ENCODE measurements at regions not wholly inside any gene's neighbourhood (a gene's known extent, or its start where the extent isn't known, plus 50 kb on each side); places are given as distances from the start of the nearest gene placed in this dataset.
"Not testable (repeated sequence)": the region's sequence is repeated elsewhere in the genome, so short reads cannot be mapped to it uniquely, and the experiment has no call there.

DNA sequence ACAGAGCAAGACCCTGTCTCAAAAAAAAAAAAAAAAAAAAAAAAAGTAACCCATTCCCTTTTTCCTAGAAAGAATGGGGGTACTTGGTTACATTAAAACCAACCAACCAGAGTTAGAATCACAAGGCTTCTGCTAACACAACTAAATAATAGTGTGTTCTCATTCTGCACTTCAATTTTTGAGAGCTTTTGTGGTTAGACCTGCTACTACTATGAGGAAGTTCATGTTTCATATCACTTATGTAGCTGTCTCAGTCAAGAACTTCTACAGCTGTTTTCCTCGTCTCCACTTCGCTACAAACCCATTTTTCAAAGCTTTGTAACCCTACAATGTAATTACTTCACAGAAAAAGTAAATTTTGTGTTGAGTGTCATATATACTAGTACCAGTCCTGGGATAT, 58.3 kb downstream of the PDHA2 start:
- DNase-seq (ENCODE audit: low spot score): no peak

DNA sequence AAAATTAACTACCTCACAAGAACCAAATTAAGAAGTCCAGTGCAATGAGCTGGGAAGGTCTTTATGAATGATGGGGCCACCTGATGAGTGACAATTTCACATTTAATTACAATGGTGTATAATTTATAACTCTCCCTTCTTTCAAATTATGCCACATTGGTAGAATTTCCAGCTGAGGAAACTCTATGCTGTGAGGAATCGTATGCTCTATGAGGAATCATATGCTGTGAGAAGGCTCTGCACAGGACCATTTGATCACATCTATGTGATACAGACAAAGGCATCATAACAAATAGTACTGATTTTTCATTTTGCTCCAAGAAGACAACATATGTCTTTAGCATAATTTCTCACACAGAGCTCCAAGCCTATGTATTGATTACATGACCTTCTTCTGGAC, 69.3 kb downstream of the PDHA2 start:
- DNase-seq (ENCODE audit: low spot score): no peak

DNA sequence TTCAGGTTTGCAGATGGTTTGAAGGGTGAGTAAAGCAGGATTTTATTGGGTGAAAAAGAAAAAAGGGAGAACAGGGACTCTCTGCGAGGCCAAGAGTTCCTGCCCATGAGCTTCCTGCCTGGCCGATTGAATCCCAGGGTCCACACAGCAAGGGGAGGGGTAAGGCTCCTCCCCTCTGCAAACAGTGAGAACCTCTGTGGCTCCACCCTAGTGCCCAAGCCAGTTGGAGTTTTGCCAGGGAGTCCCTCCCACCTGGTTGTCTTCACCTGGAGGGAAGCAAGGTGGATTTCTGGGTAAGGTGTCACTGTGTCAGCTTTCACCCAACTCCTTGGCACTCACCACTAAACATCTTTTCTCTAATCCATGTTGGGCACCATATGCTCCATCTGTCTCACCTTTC, 70.9 kb downstream of the PDHA2 start:
- DNase-seq (ENCODE audit: low spot score): no peak

DNA sequence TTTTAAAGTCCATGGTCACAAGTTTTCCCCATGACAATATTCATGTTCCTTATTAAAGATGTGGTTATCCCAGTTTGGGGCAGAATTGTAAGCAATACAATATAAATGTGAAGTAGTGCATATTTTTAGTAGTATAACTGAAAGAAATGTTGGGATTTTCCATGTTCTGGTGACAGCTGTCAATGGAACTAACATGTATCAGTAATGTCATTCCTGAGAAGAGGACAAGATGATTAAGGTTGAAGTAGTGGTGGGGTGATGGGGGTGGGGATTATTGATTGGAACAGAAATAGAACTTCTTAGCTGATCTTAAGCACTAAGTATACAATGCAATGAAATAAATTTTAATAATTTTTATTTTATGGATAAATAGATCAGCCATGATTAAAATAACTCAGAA, 81.6 kb downstream of the PDHA2 start:
- DNase-seq (ENCODE audit: low spot score): no peak

DNA sequence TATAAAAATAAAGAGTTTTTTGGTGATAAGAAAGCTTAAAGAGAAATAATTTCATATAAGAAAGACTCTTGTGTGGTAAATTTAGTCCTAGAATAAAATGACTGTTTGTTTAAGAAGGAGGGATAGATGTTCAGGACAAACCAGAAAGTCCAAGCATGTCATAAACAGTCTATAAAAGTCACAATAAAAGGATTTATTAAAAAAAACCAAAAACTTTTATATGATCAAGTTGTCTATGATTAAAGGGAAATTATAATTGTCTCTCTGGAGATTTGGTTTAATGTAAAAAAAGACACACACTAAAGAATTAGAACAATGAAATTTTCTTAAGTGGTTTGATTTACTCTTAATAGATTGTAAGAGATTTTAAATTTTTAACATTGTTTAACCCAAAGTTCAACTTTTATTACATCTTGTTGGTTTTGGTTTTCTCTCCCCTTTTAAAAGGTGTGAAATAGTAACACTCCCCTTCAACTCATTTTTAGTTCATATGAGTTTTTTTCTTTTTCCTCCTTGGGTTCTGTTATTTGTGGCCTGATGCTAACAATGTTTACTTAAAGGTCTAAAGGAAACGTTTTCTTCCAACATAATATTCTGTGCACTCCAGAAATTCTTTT, 89.7 kb downstream of the PDHA2 start:
- no peak for DNase-seq (ENCODE audit: low spot score)

DNA sequence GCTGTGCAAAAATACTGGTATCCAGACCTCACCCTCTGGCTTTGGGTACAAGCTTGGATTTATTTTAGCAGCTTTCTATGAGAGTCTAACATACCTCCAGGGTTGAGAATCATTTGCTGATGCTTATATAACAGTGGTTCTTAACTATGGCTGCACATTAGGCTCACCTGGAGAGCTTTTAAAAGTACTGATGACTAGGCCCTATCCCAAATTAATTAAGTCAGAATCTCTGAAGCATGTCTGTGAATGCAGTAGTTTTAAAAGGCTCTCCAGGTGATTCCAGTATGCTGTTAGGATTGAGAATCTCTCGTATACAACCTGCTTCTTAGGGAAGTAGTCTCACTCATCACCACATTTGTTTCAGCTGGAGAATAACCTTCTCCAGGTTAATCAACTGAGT, 99.2 kb downstream of the PDHA2 start:
- no peak for DNase-seq (ENCODE audit: low spot score)

DNA sequence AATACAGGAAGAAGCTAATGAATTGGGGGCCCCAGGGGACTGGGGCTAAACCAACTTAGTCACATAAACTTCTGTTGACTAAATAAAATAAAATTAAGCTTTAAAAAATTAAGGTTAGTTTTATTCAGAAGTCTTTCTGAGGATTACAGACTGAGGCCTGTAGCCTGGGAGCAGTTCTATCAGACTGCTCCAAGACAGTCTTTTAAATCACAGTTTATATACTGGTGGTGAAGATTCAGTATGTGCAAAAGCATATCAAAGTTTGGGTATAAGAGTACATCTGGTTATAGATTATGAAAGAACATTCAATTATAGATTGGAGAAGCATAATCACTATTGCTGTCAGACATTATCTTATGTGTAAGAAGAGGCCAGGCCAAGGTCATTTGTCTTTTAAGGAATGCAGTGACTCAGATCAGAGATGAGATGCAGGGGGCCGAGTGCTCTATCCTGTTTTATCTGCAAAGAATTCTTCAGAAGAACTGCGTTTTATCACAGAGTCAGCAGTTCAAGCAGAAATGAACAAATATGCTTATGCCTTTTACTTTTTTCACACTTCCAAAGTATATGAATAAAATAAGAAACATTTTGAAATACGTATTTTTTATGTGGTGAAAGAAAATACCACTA, 109.4 kb downstream of the PDHA2 start:
- no peak for DNase-seq (ENCODE audit: low spot score)

DNA sequence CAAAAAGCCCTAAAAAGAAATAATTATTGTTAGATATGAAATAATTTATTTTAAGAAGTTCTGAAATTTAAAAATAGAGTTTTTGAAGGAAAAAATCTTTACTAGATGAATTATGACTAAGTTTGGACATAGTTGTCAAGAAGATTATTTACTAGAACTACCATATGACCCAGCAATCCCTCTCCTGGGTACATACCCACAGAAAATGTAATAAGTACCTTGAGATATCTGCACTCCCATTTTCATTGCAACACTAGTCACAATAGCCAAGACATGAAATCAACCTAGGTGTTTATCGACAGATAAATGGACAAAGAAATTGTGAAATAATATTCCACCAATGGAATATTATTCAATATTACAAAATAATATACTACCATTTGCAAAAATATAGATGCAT, 109.9 kb downstream of the PDHA2 start:
- no peak for DNase-seq (ENCODE audit: low spot score)

DNA sequence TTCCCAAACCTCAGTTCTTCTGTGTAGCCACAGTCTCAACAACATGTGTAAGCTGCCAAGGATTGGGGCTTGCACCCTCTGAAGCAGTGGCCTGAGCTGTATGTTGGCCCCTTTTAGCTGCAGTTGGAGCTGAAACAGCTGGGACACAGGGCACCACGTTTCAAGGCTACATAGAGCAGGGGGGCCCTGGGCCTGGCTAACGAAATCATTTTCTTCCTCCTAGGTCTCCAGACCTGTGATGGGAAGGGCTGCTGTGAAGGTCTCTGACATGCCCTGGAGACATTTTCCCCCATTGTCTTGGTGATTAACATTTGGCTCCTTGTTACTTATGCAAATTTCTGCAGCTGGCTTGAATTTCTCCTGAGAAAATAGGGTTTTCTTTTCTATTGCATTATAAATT, 112.6 kb downstream of the PDHA2 start:
- DNase-seq (ENCODE audit: low spot score): not testable (repeated sequence)

DNA sequence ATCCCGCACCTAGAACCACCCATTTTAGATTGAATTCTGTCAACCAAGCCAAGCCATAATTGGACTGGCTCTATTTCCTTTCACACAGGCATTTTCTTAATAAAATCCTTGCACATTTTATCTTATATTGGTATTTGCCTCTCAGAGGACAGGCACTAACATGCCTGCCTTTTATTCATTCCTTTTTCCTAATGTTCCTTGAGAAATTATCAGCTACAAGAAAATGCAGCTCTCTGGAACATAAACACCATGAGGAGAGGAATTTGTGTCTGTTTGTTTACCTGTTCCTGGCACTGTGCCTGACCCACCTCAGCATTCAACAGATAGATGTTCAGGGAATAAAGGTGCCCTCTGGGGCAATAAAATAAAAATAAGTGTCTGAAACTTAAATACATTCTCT, 116.2 kb downstream of the PDHA2 start:
- no peak for DNase-seq (ENCODE audit: low spot score)

DNA sequence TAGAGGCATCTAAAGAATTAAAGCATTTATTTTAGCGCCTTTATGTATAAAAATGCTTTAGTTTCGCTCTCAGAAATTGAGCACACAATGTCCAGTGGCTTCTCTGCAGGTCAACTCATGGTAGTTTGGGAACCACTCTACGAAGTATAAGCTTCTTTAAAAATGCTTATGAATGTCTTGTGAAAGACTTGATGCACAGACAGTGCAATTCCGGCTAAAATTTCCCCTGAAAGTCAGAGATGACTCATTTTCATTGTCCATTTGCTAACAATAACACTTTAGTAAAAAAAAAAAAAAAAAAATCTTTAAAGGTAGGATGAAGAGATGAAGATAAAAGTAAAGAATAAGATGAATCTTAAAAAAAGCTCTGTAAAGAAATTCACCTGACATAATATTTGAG, 117.2 kb downstream of the PDHA2 start:
- no peak for DNase-seq (ENCODE audit: low spot score)

DNA sequence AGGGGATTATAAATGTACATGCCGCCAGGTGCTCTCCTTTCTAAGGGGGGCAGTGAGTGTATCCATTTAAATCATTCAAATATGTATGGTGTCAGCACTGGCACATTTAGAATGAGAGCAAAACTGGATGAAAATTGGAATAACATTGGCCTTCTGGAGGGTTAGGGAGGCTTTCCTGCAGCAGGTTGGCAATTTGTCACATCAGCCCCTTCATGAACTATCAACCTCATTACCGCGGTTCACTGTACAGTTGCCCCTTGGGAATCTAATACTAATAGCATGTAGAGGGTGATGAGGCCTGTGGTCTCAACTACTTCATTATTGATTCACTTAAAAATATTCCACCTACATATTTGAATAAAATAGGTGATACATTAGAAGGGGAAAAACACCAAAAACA, 117.9 kb downstream of the PDHA2 start:
- no peak for DNase-seq (ENCODE audit: low spot score)

DNA sequence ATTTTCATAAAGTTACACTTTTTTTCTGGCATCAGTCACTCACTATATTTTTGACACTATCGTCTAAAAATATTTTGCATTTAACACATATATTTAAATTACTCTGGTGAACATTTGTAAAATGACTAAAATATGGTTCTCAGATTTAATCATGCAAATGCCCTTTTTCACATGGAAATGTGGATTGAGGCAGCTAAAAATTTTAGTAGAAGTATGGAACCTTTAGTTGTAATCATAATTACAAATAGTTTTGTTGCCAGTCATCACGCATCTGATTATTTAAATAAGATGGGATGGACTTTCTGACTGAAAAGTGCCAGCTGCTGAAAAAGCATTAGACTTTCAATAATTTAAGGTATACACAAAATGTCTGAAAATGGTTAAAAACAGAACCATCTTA, 119.3 kb downstream of the PDHA2 start:
- DNase-seq (ENCODE audit: low spot score): no peak

DNA sequence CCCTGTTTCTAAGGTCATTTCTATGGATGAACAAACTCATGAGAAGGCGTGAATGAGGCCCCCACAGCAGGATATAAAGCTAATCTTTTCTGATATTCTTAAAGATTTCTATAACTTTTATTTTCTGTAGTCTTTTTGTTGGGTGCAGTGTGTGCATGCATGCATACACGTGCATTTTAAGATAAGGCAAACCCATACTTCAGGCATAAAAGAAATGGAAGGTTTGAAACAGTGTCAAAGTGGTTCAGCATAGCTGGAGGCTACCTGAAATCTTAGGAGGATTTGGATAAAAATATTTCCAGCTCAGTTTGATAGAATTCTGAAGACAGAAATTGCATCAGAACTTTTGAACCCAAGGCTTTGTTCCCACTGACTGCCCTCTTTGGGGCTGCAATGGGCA, 119.7 kb downstream of the PDHA2 start:
- no peak for DNase-seq (ENCODE audit: low spot score)

DNA sequence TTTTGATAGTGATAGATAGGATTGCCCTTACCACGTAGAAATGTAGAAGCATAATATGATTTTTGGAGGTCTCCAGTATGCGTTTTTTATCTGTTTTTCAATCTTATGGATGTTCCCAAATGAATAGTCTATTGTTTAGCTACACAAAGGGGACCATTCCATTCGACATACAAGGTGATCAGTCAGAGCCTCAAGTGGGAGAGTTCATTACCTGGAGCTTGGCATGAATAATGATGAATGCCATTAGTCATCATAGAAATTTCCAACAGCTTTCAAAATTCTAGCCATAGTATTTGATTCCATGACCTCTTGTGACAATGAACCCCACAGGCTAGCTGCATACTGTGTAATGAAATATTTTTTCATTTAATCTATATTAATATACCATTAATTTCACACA, 123.6 kb downstream of the PDHA2 start:
- DNase-seq (ENCODE audit: low spot score): no peak

DNA sequence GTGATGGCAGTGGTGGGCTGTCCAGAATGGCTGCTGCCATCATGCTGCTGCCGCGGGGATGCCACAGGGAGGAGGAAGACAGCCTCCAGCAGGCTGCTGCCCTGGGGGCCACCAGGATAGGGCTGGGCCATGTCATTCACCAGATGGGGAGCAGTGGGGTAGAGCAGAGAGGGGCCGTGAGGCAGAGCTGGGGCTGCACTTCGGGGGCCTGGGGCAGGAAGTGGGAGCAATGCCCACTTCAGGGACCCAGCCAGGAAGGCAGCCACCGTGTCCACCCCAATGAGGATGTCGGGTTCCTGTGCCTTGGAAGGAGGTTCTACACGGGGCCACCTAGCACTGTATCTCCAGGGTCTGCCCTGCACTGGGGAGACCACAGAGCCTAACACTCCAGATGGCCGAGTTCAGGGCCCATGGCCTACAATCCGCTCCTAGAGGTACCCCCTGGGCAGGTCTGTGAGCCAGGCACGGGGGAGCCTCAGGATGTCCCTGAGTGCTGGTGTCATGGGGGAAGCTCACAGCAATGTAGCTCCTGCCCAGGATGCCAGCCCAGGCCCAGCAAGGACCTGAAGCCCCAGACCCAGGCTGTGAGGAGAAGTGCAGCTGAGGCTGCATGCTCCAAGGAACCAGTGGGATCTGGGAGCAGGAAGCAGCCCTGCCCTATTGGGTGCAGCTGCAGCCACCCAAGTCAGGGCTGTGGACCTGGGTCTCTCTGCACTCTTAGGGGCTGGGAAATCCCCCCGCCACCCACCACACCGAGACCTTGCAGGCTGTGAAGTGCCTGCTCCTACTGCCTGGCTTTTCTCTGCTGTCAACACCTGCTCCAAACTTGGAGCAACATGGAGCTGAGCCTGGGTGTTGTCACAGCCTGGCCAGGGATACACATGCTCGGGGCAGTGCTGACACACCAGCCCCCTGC, 140.3 kb downstream of the PDHA2 start:
- DNase-seq (ENCODE audit: low spot score): no peak

DNA sequence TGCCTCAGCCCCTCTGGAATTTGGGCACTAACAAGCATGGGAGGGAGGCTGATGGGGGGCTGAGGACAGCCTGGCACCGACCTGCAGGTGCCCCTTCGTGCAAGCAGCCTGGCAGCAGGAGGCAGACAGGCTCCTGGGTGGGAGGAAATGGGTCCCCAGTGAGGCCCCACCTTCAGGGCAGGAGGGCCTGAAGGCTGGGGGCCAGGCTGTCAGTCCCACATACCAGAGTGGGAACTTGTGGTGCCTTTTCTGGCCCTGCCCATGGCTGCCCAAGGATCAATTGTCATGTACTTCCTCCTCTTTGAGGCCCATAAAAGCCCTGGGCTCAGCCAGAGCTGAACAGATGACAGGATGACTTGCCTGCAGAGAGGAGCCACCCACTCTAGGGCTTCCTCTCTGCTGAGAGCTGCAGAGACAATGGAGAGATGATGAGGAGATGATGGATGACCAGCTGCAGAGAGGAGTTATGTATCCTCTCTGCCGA, 141.0 kb downstream of the PDHA2 start:
- DNase-seq (ENCODE audit: low spot score): no peak

DNA sequence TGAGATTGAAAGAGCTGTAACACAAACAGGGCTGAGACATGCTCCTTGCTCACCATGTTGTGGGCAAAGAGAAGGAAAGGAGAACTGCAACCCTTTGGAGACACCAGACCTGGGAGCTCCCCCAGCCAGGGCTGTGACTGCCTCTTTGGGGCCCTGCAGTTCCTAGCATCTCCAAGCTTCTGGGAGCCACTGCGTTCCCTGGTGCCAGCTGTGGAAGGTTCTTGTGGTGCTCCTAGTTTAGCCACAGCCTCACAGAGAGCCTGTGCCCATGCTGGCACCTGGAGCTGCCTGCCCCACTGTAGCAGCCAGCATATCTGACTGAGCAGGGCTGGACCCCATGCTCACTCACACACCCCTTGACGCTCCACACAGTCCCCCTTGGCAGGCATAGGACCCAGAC, 141.7 kb downstream of the PDHA2 start:
- no peak for DNase-seq (ENCODE audit: low spot score)

DNA sequence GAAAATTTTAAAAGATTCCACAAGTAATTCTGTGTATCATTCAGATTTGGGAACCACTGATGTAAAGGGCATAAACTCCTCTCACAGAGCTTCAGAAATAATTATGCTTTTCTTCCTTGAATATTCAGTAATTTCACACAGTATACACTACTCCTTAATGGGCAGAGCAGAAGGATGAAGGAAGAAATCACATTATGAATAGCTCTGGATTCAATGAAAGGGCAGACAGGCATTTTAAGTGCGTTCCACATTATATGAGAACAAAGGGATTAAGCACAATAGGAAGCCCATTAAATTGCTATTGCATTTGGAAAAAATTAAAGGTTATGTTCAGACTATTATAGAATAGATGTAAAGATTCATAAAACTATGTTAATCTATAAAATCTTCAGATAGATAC, 142.6 kb downstream of the PDHA2 start:
- no peak for DNase-seq (ENCODE audit: low spot score)

DNA sequence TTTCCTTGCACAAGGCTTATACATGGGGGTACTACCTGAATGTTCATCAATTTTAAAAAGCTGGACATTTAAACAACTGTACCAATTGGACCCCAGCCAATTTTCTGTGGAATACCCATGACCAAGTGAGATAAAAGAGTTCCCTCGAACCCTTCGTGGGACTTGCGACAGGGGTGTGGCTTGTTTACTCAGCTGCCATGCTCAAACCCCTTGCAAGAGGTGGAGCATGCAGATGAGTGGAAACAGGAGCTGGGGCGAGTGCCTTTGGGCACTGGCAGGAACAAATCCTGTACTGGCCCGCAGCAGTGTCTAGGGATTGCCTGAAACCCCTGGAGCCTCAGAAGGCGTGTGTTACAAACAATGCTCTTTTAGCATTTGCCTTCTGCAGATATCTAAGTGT, 144.2 kb downstream of the PDHA2 start:
- DNase-seq (ENCODE audit: low spot score): no peak

DNA sequence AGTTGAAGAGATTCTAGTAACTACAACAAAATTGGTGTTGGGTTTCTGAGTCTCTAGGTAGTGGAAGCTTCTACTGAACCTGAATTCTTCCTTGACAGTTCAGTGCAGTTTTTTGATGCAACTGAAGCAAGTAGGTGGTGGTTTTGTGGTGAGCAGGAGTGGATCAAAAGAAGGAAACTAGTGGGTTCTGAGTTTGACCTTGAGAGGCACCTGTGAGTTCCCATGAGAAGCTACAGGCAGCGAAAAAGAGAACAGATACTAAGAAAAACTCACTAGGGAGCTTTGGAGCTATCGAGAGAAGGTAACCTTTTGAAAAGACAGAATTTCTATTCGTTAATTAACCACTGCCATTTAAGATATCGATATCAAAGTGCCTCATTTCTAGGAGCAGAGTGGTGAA, 145.2 kb downstream of the PDHA2 start:
- DNase-seq (ENCODE audit: low spot score): no peak

DNA sequence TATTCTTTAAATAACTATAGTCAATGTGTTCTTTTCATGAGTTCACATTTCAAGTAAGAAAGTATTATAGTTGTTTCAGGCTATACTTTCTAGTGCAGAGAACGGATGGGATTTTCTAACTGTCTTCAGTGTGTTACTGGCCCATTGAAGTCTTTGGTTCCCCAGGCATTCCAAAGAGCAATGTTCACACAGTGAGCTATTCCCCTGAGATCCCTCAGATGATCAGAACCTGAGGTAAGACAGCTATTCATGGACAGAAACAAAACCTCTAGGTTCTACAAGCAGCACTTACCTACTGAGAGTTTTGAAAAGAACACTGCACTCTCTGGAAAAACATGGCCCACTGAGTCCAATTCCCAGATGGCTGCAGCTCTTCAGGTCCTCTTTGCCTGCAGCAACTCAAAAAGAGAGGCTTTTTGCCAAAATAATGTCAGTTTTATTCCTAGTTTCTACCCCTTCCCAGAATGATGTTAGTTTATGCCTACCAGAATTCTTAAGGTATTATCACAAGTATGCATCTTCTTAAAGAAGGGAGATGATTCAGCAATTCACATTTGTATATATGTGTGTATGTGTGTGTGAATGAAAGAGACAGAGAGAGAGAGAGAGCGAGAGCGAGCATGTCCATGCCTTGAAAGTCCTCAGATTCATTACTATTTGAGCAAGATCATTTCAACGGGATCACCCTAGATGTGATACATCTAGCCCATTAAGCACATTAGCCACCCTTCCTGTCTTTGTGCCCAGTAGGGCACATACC, 146.1 kb downstream of the PDHA2 start:
- no peak for DNase-seq (ENCODE audit: low spot score)
